ENCODE measurements at regions not wholly inside any gene's neighbourhood (a gene's known extent, or its start where the extent isn't known, plus 50 kb on each side); places are given as distances from the start of the nearest gene placed in this dataset.

DNA sequence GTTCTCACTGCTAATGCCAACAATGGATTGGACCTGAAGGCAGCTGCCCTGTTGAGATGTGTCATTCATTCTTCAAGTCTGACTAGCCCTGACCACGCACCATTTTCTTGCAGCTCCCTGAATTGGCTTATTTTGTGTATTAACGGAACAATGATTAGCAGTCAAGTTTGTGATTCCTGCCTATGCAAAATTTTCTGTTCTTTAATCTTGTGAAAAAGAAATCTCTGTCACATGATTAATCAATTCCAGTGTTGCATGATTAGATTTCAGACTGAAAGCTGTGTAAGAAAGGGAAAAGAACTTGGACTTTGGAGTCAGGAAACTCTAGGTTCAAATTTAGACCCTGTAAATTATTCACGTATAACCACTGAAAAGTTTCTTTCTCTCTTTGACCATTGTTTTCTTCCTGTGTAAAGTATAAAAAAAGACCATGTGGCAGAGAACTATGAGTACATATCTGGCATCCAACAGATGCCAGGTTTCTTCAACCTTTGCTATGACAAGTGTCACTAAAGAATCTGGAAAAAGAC lies 64.5 kb upstream of the SLC10A2 start:
- no peak for DNase-seq (ENCODE audit: low read depth)

DNA sequence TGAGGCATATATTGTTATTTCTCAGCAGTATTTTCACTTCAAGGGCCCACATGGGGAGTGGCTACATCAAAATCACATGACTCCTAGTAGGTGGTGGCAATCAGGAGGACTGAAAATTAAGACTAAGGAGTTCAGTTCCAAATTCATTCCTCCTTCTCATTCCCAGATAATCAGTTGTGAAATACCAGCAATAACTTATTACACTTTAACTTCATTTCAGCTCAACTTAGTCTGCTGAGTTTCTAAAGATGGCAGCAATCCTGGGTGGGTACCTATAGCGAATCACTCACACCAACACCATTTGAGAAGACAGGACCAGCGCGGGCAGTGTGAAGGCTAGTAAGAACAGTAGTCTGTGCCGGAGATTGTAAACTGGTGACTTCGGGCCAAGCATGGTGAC lies 63.9 kb upstream of the SLC10A2 start:
- no peak for DNase-seq (ENCODE audit: low read depth)

Measured in stimulated activated CD8-positive, alpha-beta memory T cell treated with anti-CD3 and anti-CD28 coated beads, Interleukin-12 subunit alpha, Interleukin-12 subunit beta, amount 100 ng/mL, for 4 hours (primary cell).